AG08396 (cell line): ENCODE measurements at regions not wholly inside any gene's neighbourhood (a gene's known extent, or its start where the extent isn't known, plus 50 kb on each side); places are given as distances from the start of the nearest gene placed in this dataset.

Source experiments
- DNase-seq: peaks from one replicate; pipeline ENCODE4 v3.0.0; 2012; ENCODE audit warnings: low spot score, mixed read lengths

GRCh38 chr2:128368437-128369107 lies 49.9 kb upstream of the HS6ST1 start:
- DNase-seq: no peak

DNA sequence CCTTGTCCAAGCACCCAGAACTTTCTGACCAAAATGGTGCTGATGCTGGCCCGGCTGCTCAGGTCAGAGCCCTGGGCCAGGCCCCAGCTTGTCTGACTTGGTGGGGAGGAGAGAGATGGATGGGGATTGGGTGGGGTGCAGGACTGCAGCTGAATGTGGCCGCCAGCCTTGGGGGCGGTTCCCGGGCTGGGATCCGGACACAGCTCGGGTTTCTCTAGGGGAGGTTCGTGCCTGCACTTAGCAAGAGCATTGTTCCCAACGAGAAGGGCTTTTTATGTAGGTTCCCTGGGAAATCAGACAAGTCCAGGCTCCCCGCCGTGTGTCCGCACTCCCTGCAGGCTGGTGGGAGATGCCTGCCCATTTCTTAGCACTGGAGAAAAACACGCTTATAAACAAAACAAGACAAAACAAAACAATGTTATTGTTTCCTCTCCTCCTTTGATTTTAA lies 50.5 kb upstream of the HS6ST1 start:
- no peak for DNase-seq

- DNase-seq: no peak
Observed at GRCh38 chr2:128369602-128370467, 51.2 kb upstream of the HS6ST1 start.

DNA sequence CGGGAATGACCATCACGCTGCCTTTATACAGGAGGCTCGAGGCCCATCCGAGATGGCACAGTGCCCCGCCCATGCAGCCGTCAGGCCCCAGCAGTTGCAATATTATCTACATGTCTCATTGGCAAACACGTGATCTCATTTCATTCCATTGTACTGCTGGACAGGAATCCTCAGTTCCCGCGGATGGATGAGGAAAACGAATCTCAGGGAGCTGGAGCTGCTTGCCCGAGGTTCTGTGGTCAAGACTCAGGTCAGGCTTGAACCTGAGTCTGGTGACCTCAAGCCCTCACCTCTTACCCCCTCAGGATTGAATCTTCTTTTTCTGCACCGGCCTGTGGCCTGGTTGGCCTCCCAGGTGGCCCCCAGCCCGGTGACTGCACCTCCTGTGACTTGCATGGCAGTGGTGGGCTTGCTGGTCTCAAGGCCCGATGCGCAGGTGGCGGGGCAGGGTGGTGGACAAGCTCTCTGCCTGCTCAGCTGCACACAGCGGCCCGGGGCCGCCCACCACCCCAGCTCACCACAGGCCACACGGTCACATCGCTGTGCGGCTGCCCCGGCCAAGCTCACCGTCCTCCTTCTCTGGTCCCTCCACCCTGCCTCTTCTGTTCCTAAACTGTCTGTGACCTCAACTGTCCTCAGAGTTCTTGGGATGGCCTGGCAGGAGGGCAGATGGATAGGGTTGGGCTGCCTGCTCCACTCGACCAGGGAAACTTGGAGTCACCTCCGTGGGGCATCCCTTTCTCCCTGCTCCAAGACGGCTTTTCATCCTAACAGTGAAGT lies 52.0 kb upstream of the HS6ST1 start:
- no peak for DNase-seq

GRCh38 chr2:128371248-128371630 lies 52.6 kb upstream of the HS6ST1 start:
- no peak for DNase-seq

- no peak for DNase-seq
Observed at GRCh38 chr2:128371648-128372345, 53.1 kb upstream of the HS6ST1 start.

- no peak for DNase-seq
Observed at GRCh38 chr2:128372621-128373341, 54.1 kb upstream of the HS6ST1 start.

DNA sequence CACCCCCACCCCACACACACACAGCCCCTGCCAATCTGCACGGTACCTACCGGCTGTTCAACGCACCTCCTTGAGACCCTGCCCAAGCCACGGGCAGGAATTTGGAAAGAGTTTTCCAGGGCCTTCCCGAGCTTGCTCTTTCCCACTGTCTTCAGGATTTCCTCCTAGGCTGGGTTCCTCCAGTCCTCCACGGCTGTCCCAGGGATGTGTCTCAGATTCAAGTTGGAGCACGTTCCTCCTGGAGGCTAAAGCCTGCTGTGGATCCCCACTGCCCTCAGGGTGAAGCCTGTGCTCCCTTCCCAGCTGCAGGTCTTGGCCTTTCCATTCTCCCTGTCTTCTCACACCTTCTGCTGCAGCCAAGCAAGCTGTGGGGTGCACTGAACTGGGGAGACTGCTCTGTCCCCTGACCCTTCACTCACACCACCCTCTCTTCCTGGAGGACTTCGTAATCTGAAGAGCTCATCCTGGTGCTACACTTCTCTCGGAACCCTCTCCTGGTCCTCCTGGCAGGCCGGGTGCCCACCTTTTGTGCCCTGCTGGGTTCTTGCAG lies 54.9 kb upstream of the HS6ST1 start:
- no peak for DNase-seq

DNA sequence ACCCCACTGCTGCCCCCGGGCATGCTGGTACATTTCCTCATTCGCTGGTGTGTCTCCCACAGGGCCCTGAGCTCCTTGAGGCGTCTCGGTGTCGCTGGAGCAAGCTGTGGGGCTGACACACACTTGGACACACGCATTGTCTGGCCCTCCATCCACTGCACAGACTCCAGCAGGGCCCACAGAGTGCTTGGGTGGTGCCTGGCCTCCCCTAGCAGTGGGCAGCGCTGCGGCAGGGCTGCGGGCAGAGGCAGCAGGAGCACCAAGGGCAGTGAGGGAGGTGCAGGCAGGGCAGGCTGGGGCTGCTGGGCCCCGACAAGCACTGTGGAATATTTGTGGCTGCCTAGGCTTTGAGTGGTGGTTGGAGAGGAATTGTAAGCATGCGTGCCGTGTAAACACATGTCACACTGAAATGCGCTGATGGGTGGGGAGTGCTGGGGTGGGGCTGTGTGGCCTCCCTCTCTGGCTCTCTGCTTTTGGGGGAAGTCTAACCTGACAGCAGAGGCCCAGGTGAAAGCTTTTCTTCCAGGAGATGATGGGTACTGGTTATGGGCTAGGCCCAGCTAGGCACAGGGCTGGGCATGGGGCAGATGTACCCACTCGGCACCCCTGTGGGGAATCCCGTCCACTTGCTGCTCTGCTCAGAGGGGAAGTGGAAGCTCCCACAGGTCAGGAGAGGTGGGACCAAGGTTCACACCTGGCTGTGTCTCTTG lies 55.5 kb upstream of the HS6ST1 start:
- peak; percentile 95 for DNase-seq

DNA sequence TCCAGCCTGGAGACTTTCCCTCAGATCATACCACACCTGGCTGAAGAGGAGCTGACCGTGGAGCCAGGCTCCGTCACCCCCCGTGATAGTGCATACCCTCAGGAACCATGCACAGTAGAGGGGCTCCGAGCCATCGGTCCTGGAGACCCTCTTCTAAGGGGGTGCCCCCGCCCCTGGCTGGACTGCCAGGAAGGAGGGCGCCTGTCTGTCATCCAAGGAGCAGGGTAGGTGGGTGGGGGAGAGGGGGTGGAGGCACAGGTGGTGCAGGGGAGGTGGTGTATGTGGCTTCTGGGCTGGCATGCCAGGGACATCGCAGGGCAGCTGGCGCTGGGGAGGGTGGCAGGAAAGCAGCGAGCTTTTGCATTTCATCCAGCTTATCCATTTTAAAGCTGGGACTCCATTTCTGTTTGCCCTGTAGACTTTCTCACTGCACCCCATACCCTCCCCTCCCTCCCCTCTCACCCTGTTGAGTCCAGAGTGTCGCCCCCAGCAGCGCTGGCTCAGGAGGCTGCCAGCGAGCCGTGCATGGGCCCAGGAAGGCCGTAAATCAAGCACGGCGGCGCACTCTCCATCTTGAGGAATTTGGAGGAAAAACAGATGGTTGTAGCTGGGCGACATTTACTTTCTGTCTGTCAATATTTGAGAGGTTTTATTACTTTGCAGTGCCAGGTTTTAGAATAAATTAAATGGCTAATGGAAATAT lies 56.2 kb upstream of the HS6ST1 start:
- DNase-seq: peak; percentile 47

DNA sequence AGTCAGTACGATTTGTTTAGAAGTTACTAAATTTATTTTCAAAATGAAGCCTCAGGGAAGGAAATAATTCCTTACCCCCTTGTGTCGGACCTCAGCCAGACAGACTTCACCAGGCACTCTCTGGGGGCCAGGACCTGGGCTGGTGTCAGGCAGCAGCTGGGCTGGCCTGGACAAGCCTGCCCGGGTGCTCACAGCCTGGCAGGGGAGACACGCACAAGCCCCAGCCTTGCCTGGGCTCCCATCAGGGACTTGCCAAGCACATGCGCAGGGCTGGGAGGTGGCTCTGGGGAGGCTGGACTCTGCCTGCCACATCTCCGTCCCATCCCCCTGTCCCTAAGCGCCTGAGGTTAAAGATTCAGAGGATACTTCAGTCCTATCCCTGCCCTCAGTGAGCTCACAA lies 56.8 kb upstream of the HS6ST1 start:
- DNase-seq: peak; percentile 54

DNA sequence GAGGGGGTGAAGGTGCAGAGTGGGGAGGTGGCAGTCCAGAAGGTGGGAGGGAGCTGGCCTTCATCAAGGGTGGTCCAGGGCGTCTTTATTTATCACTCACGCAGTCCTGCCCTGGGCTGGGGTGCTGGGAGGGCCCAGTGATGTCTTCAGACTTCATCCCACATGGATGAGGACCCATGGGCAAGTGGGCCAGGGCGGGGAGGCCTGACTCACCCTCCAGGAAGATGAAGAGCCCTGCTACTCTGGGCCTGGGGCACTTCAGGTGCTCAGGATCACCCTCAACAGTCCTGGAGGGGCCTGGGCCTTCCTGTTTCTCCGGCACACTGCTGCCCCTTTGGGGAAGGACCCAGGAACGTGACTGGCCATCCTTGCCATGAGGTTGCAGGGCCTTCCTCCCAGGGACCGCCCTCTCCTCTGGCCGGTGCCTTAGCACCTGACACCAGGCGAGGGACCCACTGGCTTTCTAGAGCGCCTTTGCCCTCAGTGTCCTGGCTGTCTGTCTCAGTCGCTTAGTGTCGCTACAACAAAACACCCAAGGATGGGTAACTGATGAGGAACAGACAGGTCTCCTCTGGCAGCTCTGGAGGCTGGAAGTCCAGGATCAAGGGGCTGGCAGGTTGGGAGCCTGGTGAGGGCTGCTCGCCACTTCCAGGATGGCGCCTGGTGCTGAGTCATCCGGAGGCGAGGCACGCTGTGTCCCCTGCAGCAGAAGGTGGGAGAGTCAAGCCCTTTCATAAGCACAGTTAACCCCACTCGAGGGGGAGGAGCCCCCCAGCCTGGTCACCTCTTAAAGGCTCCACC lies 57.8 kb upstream of the HS6ST1 start:
- no peak for DNase-seq

GRCh38 chr2:128377071-128377910 lies 58.6 kb upstream of the HS6ST1 start:
- DNase-seq: no peak

DNA sequence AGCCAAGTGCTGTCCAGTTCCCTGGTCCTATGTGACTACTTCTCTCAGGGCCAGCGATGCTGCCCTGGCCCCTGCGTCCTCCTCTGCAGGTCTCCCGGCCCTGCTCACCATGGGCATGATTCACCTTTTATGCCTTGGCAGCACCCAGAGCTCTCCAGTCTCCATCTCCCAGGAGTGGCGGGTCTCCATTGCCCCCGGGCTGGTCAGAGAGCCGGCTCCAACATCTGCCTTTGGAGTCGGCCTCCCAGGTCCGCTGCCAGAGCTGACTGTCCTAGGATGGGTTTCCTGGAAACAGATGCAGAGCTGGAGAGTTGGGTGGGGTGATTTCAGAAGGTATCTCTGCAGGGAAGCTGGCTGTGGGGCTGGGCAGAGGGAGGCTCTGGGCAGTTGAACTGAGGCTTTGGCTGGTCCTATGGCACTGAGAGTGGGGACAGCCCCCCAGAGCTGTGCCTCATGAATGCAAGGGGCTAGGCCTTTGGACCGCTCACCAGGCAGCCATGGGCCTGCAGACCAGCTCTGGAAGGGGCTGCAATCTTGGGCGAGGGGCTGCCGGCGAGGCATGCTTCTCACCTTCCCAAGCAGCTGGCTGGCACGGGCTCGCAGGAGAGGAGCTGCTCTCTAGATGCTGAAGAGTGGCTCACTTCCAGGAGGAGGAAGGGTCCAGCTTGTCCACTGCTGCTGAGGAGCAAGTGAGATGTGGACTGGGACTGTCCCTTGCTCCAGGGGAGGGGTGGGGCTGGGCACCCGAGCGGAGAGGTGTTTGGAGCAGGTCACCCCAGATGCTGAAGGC lies 59.8 kb upstream of the HS6ST1 start:
- DNase-seq: no peak

DNA sequence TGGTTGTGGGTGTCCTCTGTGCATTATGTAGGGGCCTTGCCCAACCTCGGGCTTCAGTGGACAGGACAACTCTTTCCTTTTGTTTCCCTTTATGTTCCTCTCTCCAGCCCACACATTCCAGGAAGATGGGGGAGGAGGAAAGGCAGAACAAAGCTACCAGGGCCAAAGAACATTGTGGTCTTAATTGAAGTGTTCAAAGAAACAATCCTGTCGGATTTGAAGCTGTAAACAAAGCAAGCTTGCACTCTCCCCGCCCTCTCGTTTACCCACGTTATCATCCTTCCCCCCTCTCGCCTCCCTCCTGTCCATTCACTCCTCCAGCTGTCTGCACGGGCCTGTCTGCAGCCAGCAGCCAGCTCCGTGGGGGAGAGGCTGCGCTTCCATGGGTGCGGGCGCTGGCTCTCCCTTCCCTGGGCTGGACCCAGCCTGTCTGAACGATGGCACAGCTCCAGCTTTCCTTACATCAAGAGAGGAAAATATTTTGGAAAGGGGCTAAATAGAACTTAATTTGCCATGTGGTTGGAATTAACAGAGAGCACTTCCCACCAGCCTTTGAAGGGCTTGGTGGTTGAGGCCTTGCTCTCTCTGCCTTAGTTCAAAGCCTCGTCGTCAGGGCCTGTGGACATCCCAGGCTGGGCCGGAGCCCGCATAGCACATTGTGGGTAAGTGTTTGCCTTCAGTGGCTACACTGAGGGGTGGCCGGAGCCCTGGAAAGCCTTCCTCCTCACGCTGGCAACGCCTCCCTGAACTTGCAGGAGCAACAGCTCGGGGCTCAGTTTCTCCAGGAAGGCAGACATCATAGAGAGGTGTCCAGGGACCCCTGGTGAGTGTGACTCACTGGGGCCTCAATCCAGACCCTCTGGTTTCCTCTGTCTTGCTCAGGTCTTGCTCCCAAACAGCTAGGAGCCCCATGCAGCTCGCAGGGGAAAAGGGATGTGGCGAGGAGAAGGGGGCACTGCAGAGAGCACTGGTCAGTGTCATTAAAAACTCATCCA lies 60.6 kb upstream of the HS6ST1 start:
- DNase-seq: peak; percentile 78
